ENCODE measurements at regions not wholly inside any gene's neighbourhood (a gene's known extent, or its start where the extent isn't known, plus 50 kb on each side); places are given as distances from the start of the nearest gene placed in this dataset.

DNA sequence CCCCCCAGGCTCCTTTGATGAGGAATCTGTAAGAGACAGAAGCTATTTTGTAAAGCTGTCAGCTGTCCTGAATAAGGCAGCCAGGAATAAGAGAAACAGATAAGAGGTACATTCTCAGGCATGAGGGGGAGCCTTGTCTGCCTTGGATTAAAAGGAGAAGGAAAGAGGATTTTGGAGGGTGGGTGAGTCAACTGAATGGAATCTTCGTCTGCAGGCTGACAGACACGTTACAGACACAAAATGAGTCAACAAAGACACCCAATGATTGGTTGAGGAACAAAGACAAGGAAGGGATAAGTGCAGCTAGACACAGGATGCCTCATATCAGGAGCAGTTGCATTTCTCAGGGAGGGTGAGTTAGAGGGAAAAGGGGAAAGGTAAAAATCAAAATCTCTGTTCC, 162.5 kb downstream of the OLFM4 start:
- Histone ChIP-seq H3K9me3 (no peaks in the 10 kb centered on the region), H3K4me3 (no peak overlapping the region), H3K27me3 (no peaks in the 10 kb centered on the region), H3K4me1 (no peaks in the 10 kb centered on the region), H3K27ac (no peak overlapping the region), H3K36me3 (no peaks in the 10 kb centered on the region)
- no peak for TF ChIP-seq CTCF (IDR thresholded peaks at IDR 0.05)
- TF ChIP-seq POLR2A (IDR thresholded peaks at IDR 0.05) = no peak
- DNase-seq = no peak

DNA sequence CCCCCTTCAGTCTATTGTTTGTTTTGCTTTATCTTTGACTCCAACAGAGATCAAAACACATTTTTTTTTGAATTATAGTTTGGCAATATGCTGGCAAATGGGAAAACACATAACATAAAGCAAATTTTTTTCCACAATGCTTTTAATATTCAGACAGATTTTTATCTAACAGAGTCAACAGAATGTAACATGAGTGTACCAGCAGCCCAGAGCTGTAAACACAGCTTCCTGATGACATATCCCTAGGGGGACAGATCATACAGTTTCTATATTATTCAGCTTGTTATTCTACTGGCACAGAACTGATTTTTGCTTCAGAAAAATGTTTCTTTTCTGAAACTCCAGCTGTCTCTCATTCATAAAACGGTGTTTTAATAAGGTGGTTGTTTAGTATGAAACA, 168.8 kb downstream of the OLFM4 start:
- Histone ChIP-seq H3K36me3 (no peaks in the 10 kb centered on the region), H3K27ac (no peak overlapping the region), H3K9me3 (peaks cover 0 to 8% (median 0%) of the 10 kb centered on the region in 4 donors), H3K4me1 (no peaks in the 10 kb centered on the region), H3K27me3 (no peaks in the 10 kb centered on the region), H3K4me3 (no peak overlapping the region)
- TF ChIP-seq CTCF (IDR thresholded peaks at IDR 0.05) = no peak
- no peak for TF ChIP-seq POLR2A (IDR thresholded peaks at IDR 0.05)
- no peak for DNase-seq

DNA sequence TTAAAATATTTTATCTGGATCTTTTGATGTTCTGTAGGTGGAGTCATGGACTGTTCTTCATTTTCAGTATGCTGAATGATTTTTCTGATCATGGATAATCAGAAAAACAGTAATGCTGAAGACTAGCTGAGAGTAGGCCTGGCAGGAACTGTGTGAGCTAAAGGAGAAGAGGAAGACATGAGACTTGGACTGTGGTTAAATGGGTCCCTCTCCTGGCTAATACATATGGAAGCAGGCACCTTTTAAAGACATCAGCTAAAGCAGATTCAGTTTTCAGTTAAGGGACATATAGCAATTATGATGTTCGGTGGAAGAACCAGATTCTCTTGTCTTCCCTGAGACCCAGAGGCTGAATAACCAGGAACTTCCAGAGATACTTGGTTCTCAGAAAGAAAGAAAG, 169.4 kb downstream of the OLFM4 start:
- no peaks in the 10 kb centered on the region for H3K4me1 ChIP-seq
- no peak overlapping the region for H3K4me3 ChIP-seq
- H3K27me3 ChIP-seq = no peaks in the 10 kb centered on the region
- peaks cover 0 to 8% (median 0%) of the 10 kb centered on the region in 4 donors for H3K9me3 ChIP-seq
- DNase-seq = no peak
- H3K27ac ChIP-seq = no peak overlapping the region
- TF ChIP-seq CTCF (IDR thresholded peaks at IDR 0.05) (no peak), POLR2A (IDR thresholded peaks at IDR 0.05) (no peak)
- H3K36me3 ChIP-seq = no peaks in the 10 kb centered on the region

DNA sequence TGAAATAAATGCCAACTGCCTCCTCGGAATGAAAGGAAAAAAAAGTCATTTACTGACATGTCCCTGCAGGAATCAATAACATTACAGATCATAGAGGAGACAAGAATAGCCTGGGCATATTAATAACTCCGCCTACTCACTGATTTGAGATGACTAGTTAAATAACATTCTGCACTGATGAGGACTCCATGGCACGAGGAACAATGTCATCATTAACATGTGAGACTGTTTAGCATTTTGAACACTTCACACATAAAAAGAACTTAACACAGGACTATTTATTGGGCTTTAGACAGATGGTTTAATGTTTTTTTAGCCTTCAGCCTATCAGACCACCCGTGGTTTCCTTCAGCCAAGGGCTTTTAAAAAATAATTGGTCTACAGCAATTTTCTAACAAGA, 170.1 kb downstream of the OLFM4 start:
- no peak overlapping the region for H3K27ac ChIP-seq
- H3K9me3 ChIP-seq = peaks cover 0 to 8% (median 0%) of the 10 kb centered on the region in 4 donors
- H3K4me3 ChIP-seq = no peak overlapping the region
- no peaks in the 10 kb centered on the region for H3K27me3 ChIP-seq
- no peak for TF ChIP-seq CTCF (IDR thresholded peaks at IDR 0.05)
- no peak for TF ChIP-seq POLR2A (IDR thresholded peaks at IDR 0.05)
- DNase-seq = no peak
- H3K36me3 ChIP-seq = no peaks in the 10 kb centered on the region
- H3K4me1 ChIP-seq = no peaks in the 10 kb centered on the region

- TF ChIP-seq CTCF (IDR thresholded peaks at IDR 0.05) (no peak), POLR2A (IDR thresholded peaks at IDR 0.05) (no peak)
- H3K27ac ChIP-seq = no peak overlapping the region
- H3K4me1 ChIP-seq = no peaks in the 10 kb centered on the region
- H3K4me3 ChIP-seq = no peak overlapping the region
- H3K27me3 ChIP-seq = no peaks in the 10 kb centered on the region
- peaks cover 0 to 8% (median 0%) of the 10 kb centered on the region in 4 donors for H3K9me3 ChIP-seq
- DNase-seq = no peak
- no peaks in the 10 kb centered on the region for H3K36me3 ChIP-seq
These were observed 171.5 kb downstream of the OLFM4 start for GRCh38 chr13:53200075-53200474.
